ENCODE measurements at regions not wholly inside any gene's neighbourhood (a gene's known extent, or its start where the extent isn't known, plus 50 kb on each side); places are given as distances from the start of the nearest gene placed in this dataset.

DNA sequence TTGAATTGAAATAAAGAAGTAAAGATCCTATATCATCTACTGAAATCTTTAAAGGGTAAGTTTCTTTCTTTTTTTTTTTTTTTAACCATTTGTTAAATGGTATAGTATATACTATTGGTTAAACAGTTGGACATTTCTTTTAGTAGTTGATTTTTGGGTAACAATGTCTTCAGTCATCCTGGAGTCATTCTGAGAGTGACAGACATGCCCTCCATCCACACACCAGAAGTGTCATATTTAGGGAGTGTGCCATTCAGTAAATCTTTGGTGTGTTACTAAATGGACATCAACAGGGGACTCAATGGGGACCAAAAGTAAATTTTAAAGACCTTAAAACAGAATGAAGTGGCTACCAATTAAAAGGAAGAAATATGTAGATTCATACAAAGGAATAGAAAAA is 50.8 kb upstream of the SLC39A10 start:
- DNase-seq, result no peak

DNA sequence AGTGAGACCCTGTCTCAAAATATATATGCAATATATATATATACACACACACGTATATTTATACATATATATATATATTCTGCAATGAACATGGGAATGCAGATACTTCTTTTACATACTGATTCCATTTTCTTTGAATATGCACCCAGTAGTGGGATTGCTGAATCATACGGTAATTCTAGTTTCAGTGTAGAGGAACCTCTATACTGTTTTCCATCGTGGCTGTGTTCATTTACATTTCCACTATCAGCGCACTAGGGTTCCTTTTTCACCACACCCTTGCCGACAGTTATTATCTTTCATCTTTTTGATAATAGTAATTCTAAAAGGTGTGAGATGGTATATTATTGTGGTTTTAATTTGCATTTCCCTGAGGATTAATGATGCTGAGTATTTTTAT is 52.3 kb upstream of the SLC39A10 start:
- no peak for DNase-seq

DNA sequence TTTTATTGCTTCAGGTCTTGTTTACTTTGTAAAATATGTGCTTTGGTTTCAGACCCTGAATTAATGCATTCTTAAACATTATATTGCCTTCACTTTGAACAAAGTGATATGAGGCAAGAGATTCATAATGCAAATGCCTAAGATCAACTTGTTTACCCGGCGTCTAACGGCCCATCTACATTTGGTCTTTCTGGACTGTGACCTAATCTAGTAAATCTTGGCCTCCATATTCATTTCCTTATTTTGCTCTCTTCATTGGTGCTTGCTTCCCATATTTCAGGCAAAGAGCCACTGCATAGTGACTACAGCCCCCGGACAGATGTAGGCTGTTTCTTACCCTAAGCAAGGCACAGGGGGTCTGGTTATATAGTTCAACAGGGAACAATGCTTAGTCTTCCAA is 53.0 kb upstream of the SLC39A10 start:
- DNase-seq, result no peak

DNA sequence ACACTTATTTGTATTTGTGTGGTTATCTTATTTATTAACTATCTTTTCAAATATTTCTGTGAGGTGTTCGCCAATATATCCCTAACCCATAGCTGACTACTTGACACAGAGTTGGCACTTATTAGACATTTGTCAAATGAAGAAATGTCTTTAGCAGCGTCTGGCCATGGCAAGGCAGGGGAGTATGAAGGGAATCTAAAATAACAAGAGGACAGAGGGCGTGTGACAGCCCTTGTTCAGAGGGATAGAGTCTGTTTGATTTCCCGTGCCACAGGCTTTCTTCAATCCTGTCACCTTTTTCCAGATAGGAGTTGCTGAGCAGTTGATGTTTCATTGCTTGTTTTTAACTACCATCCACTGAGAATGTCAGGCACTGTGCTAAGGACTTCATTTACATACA is 53.6 kb upstream of the SLC39A10 start:
- DNase-seq, result no peak

DNA sequence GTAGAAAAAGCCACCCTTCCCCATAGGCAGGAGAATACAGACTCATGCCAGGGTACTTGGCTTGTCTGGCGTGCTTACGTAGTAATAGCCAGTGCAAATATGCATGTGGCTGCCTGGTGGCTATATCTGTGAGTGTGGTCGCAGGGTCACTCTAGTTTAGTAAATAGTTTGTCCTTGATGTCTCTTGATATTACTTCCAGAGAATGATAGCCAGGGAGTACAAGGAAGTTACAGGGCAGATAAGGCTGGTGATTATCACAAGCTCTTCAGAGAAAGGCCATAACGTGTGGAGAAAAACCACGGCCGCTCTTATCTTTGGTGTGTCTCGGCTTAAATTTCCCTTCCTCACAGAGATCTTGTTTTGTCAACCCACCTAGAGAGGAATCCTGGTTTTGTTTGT is 54.3 kb upstream of the SLC39A10 start:
- no peak for DNase-seq

DNA sequence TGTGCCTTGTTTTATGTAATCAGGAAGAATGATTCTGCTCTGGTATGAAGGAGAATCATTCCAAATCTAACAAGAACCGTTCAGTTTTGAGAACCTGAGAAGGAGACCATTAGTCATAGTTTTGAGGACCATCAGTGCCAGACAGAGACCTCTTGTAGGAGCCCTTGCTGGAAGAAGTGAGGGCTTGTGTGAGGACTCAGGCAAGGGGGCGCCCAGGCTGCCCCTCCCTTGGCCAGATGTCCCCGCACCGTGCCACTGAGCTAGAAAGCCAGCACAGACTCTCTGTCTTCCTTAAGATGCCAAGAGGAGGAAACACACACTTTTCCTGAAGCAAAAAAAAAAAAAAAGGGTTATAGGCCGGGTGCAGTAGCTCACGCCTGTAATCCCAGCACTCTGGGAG is 55.7 kb upstream of the SLC39A10 start:
- no peak for DNase-seq

DNA sequence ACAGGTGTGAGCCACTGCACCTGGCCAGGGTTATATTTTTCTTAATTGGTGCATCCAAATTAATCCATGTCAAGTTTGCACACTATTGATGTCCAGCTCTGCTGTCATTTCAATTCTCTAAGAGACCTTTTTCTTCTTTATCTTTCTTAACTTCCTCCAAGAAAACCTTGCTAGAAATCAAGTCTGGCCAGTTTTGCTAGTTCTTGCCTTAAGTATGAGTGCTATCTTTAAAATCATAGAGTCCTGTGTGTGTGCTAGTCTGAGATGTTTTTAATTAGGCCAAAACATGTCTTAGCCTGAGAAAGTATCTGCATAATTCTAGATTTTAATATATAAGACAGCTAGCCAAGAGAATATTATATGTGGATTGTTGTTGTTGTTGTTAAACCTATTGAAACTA is 56.2 kb upstream of the SLC39A10 start:
- no peak for DNase-seq

DNA sequence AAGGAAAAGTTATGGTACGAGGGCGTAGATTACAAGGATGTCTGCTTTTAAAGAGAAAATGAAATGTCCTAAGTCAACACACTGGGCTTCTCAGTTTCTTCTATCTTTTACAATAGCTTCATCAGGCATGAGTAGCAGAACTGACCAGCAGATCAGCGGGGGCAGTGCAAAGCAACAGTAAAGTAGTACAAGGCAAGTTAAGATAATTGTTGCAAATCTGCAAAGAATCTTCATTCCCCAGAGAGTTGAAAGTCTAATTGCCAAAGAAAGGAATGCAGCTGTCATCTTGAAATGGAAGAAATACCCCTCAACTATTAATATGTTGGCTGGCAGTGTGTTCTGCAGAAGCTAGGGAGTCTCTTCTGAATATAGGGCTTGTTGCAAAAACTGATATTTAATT is 60.2 kb upstream of the SLC39A10 start:
- no peak for DNase-seq

DNA sequence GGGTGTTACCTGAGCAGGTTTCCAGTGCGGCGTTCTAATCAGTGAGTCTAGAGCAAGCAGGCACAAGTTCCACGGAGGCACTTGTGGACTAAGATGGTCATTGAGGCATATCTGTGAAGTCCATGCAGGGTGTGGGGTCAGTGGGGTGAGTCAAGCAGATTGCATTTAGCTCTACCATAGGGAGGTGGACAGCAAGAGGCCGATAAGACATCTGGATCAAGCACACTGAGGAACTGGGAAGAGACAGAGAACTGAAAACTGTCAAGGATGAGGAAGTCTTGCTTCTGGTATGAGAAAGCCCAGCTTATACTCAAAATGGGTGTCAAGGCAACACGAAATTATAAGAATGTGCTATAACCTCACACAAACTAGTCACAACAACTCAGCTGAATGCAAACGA is 61.2 kb upstream of the SLC39A10 start:
- no peak for DNase-seq

DNA sequence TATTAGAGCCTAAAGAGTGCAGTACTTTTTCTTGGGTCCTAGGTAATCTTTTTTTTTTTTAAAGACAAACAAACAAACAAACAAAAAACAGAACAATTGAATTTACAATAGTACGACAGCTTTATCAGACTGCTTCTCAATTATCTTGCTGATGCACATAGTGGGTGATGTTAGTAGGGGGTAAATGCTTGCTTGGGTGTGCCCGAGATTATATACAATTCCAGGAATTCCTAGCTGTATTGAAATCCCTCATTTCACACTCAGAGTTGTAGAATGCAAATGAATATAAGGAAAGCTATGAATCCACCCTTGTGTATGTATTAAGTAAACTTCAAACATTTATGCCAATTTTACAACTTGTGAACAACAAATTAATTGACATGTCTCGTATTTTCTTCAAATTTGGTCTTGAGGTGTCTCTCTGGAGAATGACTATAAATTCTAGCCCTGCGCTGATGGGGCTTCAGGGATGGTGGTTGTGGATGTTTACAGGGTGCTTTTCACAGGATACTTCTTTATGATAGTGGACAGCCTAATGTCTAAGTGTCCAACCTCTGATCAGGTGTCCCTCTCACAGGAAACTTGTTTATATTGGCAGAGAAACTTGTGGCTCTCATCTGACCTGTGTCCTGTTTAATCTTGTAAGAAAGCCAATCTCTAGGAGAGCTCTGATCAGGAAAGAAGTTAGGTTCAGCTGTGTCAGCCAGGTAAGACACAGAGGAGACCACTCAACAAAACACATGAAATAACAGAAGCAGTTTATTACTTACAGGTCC is 61.9 kb upstream of the SLC39A10 start:
- DNase-seq, result no peak

DNA sequence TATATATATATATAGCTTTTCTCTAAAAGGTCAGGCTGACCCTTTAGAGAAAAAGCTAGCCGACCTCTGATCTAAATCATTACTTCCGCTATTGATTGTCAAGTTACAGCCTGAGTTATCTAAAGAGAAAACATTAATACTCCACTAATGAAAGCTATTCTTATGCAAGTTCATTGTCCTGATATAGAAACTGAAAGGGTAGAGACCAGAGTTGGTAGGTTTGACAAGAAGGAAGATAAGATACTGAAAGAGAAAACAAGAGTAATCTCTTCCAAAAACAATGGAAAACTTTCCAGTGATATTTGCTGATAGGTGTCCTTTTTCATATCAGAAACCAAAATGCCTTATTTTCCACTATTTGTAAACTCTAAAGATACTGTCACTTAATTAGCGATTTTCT is 62.8 kb upstream of the SLC39A10 start:
- no peak for DNase-seq

DNA sequence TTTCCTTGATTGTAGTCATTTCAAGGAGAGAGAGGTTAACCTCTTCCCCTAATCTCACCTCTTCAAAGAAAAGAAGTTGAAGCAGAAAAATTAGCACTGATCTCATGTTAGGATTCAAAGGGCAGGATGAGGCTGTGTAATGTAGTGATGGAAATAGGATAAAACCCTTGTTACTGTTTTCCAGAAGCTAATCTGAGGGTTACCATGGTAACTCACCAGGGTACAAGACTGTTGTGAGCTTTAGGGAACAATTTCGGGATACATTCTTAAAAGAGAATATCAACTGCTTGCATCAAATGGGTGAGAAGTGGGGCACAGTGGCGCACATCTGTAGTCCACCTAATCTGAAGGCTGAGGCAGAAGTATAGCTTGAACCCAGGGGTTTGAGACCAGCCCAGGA is 64.9 kb upstream of the SLC39A10 start:
- no peak for DNase-seq

DNA sequence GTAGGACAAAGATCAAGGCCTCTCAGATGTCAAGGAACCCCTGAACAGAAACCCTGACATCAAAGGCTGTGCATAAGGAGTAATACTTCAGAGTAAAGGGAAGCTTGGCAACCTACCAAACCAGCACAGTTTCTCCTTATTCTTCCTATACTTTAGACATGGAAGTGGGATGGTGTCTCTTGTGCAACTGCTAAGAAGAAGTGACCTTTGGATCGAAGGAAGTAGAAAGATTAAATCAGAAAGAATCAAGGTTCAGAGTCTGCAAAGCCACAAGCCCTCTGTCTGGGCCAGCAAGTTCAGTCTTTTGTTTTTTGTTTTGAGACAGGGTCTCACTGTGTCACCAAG is 66.2 kb upstream of the SLC39A10 start:
- DNase-seq, result no peak

DNA sequence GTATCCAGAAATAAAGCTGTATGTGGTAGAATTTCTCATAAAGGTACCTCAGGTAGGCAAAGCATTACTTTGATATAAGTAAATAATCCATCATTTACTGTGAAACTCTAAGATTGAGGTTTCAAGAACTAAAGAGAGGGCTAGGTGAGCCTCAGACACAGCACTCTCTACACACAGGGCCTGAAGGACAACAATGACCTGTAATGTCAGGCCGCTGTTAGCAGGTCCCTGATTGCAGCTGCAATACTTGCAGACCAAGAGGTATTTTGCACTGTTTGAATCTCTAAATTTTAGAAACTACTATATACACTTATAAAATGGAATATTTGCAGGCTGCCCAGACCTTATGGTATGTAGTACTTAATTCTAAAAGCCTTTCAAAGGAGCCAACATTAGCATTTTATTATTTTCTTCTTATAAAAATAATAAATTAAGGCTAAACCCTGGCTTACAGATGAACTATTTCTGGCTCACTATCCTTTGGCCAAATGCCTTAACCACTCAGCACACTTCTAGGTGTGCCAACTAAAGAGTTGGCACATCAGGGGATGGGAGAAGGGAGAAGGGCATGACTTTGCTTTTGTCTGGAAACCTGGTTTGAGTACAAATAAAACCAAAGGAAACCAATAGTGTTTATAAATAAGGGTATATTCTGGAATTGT is 66.7 kb upstream of the SLC39A10 start:
- DNase-seq, result no peak

DNA sequence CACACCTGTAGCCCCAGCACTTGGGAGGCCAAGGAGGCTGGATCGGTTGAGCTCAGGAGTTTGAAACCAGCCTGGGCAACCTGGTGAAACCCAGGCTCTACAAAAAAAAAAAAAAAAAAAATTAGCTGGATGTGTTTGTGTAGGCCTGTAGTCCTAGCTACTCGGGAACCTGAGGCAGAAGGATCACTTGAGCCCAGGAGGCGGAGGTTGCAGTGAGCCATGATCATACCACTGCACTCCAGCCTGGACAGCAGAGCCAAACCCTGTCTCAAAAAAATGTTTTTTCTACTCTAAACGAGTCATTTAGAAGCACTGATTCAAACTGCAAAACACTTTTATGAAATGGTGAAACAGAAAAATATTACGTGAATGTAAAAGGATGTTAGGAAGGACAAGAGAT is 69.1 kb upstream of the SLC39A10 start:
- no peak for DNase-seq

DNA sequence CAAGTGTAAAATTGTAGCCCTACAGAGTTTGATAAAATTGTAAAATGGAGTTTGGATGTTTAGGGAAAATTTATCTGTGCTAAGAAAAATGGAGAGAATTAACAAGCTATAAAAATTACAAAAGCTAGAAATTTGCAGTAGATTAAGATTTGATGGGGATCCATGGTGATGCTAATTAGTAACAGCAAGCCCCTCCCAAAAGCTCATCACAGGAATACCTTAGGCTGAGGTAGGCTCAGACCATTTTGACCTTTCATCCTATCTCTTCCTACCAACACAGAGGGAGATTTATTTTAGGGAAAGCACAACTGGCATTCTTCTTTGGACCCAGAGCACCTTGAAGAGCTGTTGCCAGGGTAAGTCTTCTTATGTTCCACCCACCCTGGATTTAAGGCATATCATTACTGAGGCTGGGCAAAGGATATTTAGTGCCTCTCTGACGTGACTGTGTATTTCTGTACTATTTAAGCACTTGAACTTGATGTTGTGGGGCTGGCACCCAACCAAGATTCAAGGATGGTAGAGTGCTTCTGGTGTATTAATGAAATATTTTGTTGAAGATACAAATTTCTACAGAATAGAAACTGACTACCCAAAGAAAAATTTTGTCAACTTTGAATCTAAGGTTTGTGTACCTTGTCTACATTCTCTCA is 70.8 kb upstream of the SLC39A10 start:
- no peak for DNase-seq

DNA sequence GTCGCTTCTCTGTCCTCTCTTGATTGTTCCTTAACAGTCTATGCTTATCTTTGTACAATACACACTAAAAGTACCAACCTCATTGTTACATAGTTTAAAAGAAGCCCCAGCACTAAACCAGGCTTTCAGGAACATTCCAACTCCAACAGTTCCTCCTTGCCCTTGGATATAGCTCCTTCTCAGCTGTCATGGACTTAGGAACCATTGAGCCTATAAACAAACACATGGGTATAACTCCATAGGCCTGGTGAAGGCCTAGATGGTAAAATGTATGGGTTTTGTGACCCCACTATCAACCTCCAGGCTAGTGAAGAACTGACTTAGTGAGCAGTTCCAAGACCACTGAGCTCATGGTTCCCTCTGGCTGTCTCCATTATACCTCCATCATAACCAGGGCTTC is 74.8 kb upstream of the SLC39A10 start:
- DNase-seq, result no peak

DNA sequence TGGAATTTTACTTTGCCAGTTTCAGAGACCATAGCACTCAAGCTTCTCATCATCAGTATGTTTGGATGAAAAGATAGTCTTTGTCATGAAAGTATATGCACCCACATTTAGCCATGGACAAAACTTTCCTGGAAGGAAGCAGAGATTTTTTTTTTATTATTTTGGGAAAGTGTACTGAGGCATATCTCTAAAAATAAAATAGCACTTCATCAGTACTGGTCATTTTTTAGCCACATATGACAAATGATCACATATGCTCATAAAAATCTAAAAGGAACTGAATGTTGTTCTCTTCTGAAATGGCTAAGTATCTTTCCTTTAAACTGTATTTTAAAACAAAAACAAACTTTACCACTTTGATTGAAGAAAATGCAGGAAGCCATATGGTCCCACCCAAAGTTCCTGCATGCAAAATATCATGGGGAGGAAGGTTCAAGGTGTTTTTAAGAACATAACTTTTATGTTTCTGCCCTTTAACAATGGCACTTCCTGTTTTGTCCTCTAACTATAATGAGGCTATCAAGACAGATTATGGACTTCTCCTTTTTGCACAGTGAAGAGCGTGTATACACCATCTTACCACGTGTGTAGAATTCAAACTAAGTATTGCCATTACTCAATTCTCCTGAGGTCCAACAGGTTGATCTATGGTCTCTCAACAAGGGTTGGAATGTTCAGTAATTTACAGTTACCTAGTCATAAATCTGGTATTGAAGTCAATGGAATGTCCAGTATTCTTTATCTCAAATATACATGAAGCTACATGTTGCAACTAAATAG is 77.1 kb upstream of the SLC39A10 start:
- no peak for DNase-seq

DNA sequence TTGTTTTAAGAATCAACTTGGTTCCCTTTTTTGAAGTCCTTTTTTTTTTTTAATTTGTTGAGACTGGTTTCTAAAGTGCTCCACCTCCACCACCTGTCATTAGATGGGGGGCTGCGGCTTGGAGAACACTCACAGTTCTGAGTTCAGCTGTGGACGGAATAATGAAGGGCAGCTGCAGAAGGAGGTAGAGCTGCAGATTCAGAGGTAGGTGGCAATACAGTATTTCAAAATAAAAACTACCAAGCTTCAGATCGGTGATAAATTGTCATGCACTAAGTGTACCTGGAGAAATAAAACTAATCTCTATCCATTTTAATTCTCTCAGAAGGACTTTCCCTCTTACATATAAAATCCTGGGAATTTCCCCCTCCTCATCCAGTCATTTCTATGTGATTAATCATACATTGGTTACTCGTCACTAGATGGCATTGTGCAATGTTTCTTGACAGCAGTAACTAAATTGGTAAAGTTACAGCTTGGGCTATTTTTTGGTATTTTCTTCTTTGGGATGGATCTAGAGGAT is 81.1 kb upstream of the SLC39A10 start:
- DNase-seq, result peak; percentile 60

DNA sequence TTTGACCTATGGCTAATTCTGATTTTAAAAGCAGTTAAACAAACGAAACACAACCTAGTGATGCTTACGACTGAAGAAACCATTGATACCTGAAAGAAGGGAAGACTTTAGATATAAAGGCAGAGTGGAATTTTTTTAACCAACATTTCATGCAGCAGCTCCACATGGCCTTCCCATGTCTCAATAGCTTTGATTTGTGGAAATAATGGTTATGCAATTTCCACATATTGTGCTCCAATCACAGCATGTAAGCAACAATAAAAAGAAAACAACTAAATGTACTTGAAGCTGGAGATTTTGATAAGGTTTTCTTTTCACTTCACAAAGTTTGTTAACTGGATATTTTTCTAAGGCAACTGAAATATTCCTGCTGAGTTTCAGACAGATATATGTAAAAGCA is 82.0 kb upstream of the SLC39A10 start:
- no peak for DNase-seq

DNA sequence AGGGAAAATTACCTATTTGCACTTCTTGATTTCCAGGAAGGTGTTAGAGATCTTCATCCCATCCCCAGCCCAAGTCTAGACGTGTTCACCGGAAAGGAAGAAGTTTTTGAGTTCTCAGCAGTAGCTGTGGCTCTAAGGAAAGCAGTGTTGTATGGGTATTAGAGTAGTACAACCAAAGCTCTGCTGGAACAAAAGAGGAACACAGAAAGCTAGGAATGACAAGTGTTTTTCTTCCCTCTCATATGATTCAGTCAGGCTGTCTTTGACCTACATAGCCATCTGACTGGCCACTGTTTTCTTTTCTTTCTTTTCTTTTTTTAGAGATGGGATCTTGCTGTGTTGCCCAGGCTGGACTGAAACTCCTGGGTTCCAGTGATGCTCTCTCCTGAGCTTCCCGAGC is 82.7 kb upstream of the SLC39A10 start:
- no peak for DNase-seq

DNA sequence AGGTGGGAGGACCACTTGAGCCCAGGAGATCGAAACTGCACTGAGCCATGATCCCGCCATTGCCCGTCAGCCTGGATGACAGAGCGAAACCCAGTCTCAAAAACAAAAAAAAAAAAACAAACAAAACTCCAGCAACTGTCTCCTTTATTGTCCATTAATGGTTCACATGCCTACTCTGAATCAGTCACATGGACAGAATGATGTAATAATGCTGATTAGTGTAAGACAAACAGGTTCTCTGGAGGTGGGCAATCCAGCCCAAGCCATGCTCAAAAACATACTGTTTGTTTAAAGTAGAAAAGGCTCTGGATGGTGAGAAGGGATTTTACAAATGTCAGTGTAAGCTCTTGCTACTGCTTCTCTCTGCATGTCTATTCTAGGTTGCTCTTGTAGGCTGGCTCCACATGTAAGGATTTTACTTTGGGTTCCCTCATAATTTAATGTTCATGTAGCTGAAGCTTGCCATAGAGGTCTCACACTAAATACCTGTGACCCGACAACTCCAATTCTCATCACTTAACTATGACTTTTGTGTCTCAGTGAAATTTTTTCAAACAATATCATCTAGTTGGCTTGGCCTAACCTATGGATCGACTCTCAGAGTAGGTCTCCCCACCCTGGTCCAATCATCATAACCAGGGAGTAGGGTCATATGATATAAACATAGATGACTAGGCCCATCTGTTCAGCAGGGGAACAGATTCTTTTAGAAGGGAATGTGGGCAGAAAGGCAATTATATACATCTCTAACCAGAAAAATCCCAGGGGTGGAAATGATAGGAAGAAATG is 83.9 kb upstream of the SLC39A10 start:
- DNase-seq, result no peak

DNA sequence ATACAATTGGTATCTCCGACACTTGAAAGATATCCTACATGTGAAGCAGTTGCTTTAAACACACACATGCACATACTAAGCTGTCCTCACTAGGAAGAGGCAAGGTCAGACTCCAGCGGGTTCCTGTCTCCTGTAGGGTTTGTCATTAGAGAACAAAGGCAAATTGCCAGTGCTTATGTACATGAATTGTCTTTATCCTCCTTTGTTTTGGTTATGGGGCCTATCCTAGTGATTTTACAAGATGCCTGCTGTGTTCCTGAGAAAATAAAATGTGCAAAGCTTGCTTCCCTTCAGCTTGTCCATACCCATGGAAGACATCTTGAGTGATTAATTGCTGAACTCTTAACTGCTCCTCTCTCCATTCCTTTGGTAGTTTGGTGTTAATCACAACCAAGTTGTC is 86.7 kb upstream of the SLC39A10 start:
- no peak for DNase-seq

Measured in activated CD4-positive, alpha-beta T cell treated with anti-CD3 and anti-CD28 coated beads, Interleukin-10, Interleukin-2, amounts not matched to agents 100 ng/mL and 50 ng/mL, durations not matched to agents 16 hours and 8 hours (primary cell).